Parathyroid adenoma (tissue), 2 donors: ENCODE measurements at regions not wholly inside any gene's neighbourhood (a gene's known extent, or its start where the extent isn't known, plus 50 kb on each side); places are given as distances from the start of the nearest gene placed in this dataset.

Experiments
- H2AFZ ChIP-seq: fragments of 300-600 bp; sonication (generic); one replicate; pipeline ENCODE4 v1.7.0; 2017; ENCODE audit warnings: antibody characterized with exemption, mild to moderate bottlenecking
- H3K27ac ChIP-seq: fragments of 300-600 bp; sonication (generic); one replicate; pipeline ENCODE4 v1.7.0; 2017
- H3K27me3 ChIP-seq: fragments of 300-600 bp; sonication (generic); one replicate; pipeline ENCODE4 v1.7.0; 2017; ENCODE audit warnings: low read length; ENCODE audit not compliant: control insufficient read depth, insufficient read depth
- H3K36me3 ChIP-seq: fragments of 300-600 bp; sonication (generic); one replicate; pipeline ENCODE4 v1.7.0; 2017; ENCODE audit warnings: low read length; ENCODE audit not compliant: control insufficient read depth, insufficient read depth
- H3K4me1 ChIP-seq: fragments of 300-600 bp; sonication (generic); one replicate; pipeline ENCODE4 v1.7.0; 2017; ENCODE audit warnings: control low read depth
- H3K4me2 ChIP-seq: fragments of 300-600 bp; sonication (generic); one replicate; pipeline ENCODE4 v1.7.0; 2017; ENCODE audit warnings: low read length
- H3K4me3 ChIP-seq: fragments of 300-600 bp; sonication (generic); one replicate; pipeline ENCODE4 v1.7.0; 2017; ENCODE audit warnings: low read depth, low read length
- H3K79me2 ChIP-seq: fragments of 300-600 bp; sonication (generic); one replicate; pipeline ENCODE4 v1.7.0; 2017; ENCODE audit warnings: control low read depth
- H3K9ac ChIP-seq: fragments of 300-600 bp; sonication (generic); one replicate; pipeline ENCODE4 v1.7.0; 2017; ENCODE audit warnings: mild to moderate bottlenecking
- H3K9me3 ChIP-seq: fragments of 300-600 bp; sonication (generic); one replicate; pipeline ENCODE4 v1.7.0; 2017; ENCODE audit warnings: low read length; ENCODE audit not compliant: control insufficient read depth
- TF ChIP-seq, protein P1 (sequence below): fragments of 300-600 bp; sonication (generic); IDR thresholded peaks from one replicate; pipeline ENCODE4 v1.7.0; 2017; ENCODE audit warnings: antibody characterized with exemption, mild to moderate bottlenecking
- donor health status: primary hyperparathyroidism.

GRCh38 chr12:67926063-67926462, 63.2 kb upstream of the IFNG-AS1 start:
- no peak overlapping the region for H2AFZ ChIP-seq
- no peaks in the 10 kb centered on the region for H3K36me3 ChIP-seq
- no peak overlapping the region for H3K9ac ChIP-seq
- no peaks in the 10 kb centered on the region for H3K9me3 ChIP-seq
- no peaks in the 10 kb centered on the region for H3K27me3 ChIP-seq
- no peaks in the 10 kb centered on the region for H3K79me2 ChIP-seq
- H3K27ac ChIP-seq: no peak overlapping the region
- H3K4me1 ChIP-seq: peaks cover 7% of the 10 kb centered on the region
- no peak overlapping the region for H3K4me2 ChIP-seq
- no peak overlapping the region for H3K4me3 ChIP-seq
- TF ChIP-seq, protein P1, sequence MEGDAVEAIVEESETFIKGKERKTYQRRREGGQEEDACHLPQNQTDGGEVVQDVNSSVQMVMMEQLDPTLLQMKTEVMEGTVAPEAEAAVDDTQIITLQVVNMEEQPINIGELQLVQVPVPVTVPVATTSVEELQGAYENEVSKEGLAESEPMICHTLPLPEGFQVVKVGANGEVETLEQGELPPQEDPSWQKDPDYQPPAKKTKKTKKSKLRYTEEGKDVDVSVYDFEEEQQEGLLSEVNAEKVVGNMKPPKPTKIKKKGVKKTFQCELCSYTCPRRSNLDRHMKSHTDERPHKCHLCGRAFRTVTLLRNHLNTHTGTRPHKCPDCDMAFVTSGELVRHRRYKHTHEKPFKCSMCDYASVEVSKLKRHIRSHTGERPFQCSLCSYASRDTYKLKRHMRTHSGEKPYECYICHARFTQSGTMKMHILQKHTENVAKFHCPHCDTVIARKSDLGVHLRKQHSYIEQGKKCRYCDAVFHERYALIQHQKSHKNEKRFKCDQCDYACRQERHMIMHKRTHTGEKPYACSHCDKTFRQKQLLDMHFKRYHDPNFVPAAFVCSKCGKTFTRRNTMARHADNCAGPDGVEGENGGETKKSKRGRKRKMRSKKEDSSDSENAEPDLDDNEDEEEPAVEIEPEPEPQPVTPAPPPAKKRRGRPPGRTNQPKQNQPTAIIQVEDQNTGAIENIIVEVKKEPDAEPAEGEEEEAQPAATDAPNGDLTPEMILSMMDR: no peak

- Histone ChIP-seq H2AFZ (no peak overlapping the region), H3K27ac (no peak overlapping the region), H3K4me1 (peaks cover 7% of the 10 kb centered on the region), H3K36me3 (no peaks in the 10 kb centered on the region), H3K4me3 (no peak overlapping the region), H3K4me2 (no peak overlapping the region), H3K27me3 (no peaks in the 10 kb centered on the region), H3K79me2 (no peaks in the 10 kb centered on the region), H3K9ac (no peak overlapping the region), H3K9me3 (no peaks in the 10 kb centered on the region)
- TF ChIP-seq, protein P1: no peak
Measured at GRCh38 chr12:67927324-67927723, 61.9 kb upstream of the IFNG-AS1 start.

GRCh38 chr12:67927815-67928214, 61.4 kb upstream of the IFNG-AS1 start:
- Histone ChIP-seq H3K4me1 (peaks cover 7% of the 10 kb centered on the region), H3K36me3 (no peaks in the 10 kb centered on the region)
- TF ChIP-seq, protein P1: no peak

DNA sequence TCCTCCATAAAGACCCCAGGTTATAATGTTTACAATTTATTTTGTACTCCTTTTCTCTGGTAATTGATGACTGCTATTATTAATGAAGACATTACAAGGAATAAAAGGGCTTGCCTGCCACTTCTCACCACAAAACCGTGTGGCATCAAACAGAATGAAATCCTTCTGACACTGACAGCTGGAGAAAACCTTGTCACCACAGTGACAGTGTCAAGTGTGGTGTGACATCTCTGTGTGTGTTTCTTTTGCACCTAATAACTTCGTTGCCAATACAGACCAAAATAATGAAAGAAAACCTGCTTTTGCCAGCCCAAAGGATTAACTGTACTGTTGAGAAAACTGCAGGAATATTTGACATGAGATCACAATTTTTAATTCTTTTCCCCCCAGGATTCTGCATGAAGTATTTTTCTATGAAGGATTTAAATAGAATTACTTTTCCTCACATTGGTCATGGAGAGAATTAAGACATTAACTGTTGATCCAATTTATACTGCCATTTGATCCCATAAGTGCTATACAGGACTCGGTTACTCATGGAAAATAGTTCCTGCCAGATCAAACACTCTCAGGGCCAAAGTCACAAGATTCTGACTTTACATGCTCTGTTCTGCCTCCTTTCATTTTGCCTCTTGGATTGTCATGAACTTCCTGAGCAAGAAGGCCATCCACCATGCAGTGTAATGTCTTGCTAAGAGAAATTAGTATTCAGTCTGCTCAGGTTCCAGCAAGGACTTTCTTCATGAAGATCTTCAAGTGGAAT, 60.4 kb upstream of the IFNG-AS1 start:
- Histone ChIP-seq H3K79me2 (no peaks in the 10 kb centered on the region), H3K27me3 (no peaks in the 10 kb centered on the region), H3K4me1 (peaks cover 7% of the 10 kb centered on the region), H3K9ac (no peak overlapping the region), H3K9me3 (no peaks in the 10 kb centered on the region), H2AFZ (no peak overlapping the region), H3K27ac (no peak overlapping the region), H3K36me3 (no peaks in the 10 kb centered on the region), H3K4me2 (no peak overlapping the region), H3K4me3 (no peak overlapping the region)
- TF ChIP-seq, protein P1: no peak

More at GRCh38 chr12:67927815-67928214, 61.4 kb upstream of the IFNG-AS1 start:
- Histone ChIP-seq H2AFZ (no peak overlapping the region), H3K9me3 (no peaks in the 10 kb centered on the region), H3K79me2 (no peaks in the 10 kb centered on the region), H3K27ac (no peak overlapping the region), H3K4me3 (no peak overlapping the region), H3K9ac (no peak overlapping the region), H3K4me2 (no peak overlapping the region), H3K27me3 (no peaks in the 10 kb centered on the region)

- Histone ChIP-seq H3K27me3 (no peaks in the 10 kb centered on the region), H3K4me2 (no peak overlapping the region), H3K27ac (no peak overlapping the region), H3K4me3 (no peak overlapping the region), H3K4me1 (peaks cover 7% of the 10 kb centered on the region), H3K79me2 (no peaks in the 10 kb centered on the region), H3K36me3 (no peaks in the 10 kb centered on the region), H3K9ac (no peak overlapping the region), H3K9me3 (no peaks in the 10 kb centered on the region), H2AFZ (no peak overlapping the region)
- TF ChIP-seq, protein P1: no peak
Measured at GRCh38 chr12:67929384-67929772, 59.9 kb upstream of the IFNG-AS1 start.
